HG02759 (cell line): ENCODE measurements at regions not wholly inside any gene's neighbourhood (a gene's known extent, or its start where the extent isn't known, plus 50 kb on each side); places are given as distances from the start of the nearest gene placed in this dataset.
A peak's percentile ranks its signal among the peaks of the same experiment; 100 is the strongest.
"Not testable (repeated sequence)": the region's sequence is repeated elsewhere in the genome, so short reads cannot be mapped to it uniquely, and the experiment has no call there.

Source experiments
- ATAC-seq: cut with Tn5 transposase; IDR thresholded peaks from one replicate; pipeline ENCODE4 v1.9.1; 2021; ENCODE audit warnings: mild to moderate bottlenecking, moderate library complexity; ENCODE audit not compliant: unreplicated experiment

- ATAC-seq, result no peak
Measured at GRCh38 chr13:72590091-72590740, 137.2 kb downstream of the MZT1 start.

GRCh38 chr13:72586518-72586917 is 140.9 kb downstream of the MZT1 start:
- ATAC-seq, result no peak

- ATAC-seq, result no peak
Measured at GRCh38 chr13:72585254-72585653, 142.2 kb downstream of the MZT1 start.

- ATAC-seq, result no peak
Measured at GRCh38 chr13:72571191-72571590, 156.2 kb downstream of the MZT1 start.

- ATAC-seq, result no peak
Measured at GRCh38 chr13:72570019-72570418, 157.4 kb downstream of the MZT1 start.

GRCh38 chr13:72567566-72567965 is 159.9 kb downstream of the MZT1 start:
- no peak for ATAC-seq

GRCh38 chr13:72566526-72566925 is 160.9 kb downstream of the MZT1 start:
- no peak for ATAC-seq

GRCh38 chr13:72565893-72566292 is 161.5 kb downstream of the MZT1 start:
- peak; percentile 58 for ATAC-seq

- no peak for ATAC-seq
Measured at GRCh38 chr13:72562686-72563085, 164.7 kb downstream of the MZT1 start.

GRCh38 chr13:72561791-72562190 is 165.6 kb downstream of the MZT1 start:
- ATAC-seq, result no peak

- no peak for ATAC-seq
Measured at GRCh38 chr13:72559716-72560115, 167.7 kb downstream of the MZT1 start.

- ATAC-seq, result no peak
Measured at GRCh38 chr13:72556945-72557344, 170.5 kb downstream of the MZT1 start.

- no peak for ATAC-seq
Measured at GRCh38 chr13:72555601-72556000, 171.8 kb downstream of the MZT1 start.

GRCh38 chr13:72552731-72553130 is 174.7 kb downstream of the MZT1 start:
- ATAC-seq, result no peak

GRCh38 chr13:72545895-72546294 is 181.5 kb downstream of the MZT1 start:
- not testable (repeated sequence) for ATAC-seq

- ATAC-seq, result no peak
Measured at GRCh38 chr13:72545030-72545719, 182.3 kb downstream of the MZT1 start.

GRCh38 chr13:72544042-72544441 is 183.4 kb downstream of the MZT1 start:
- ATAC-seq, result no peak

GRCh38 chr13:72542241-72542640 is 185.2 kb downstream of the MZT1 start:
- ATAC-seq, result no peak

GRCh38 chr13:72541674-72542073 is 185.8 kb downstream of the MZT1 start:
- no peak for ATAC-seq

GRCh38 chr13:72540881-72541280 is 186.5 kb downstream of the MZT1 start:
- no peak for ATAC-seq

GRCh38 chr13:72539925-72540324 is 187.5 kb downstream of the MZT1 start:
- ATAC-seq, result no peak

GRCh38 chr13:72537782-72538181 is 189.6 kb downstream of the MZT1 start:
- ATAC-seq, result no peak

- no peak for ATAC-seq
Measured at GRCh38 chr13:72537395-72537780, 190.0 kb downstream of the MZT1 start.
